Activated CD8-positive, alpha-beta T cell treated with anti-CD3 and anti-CD28 coated beads for 36 hours (primary cell): ENCODE measurements at regions not wholly inside any gene's neighbourhood (a gene's known extent, or its start where the extent isn't known, plus 50 kb on each side); places are given as distances from the start of the nearest gene placed in this dataset.
A peak's percentile ranks its signal among the peaks of the same experiment; 100 is the strongest.

Source experiments
- ATAC-seq: fragments of 200-7000 bp; cut with Tn5 transposase; one replicate; pipeline ENCODE4 v1.10.0; 2021; ENCODE audit warnings: mild to moderate bottlenecking, moderate library complexity
- CTCF ChIA-PET: fragments of 350-600 bp; sonication (Branson Sonifier 250); formaldehyde crosslinking; loops from one replicate; lab custom pipeline; 2021; ENCODE audit warnings: antibody characterized with exemption; lab: Charles Lee
- POLR2A ChIA-PET: fragments of 350-600 bp; sonication (Branson Sonifier 250); formaldehyde crosslinking; loops from one replicate; lab custom pipeline; 2021; ENCODE audit warnings: antibody characterized with exemption; lab: Charles Lee
- DNase-seq: peaks from one replicate; pipeline ENCODE4 v3.0.0-alpha.2; 2020
- H3K27ac Mint-ChIP-seq: one replicate; pipeline ENCODE4 v1.8.0; 2021; ENCODE audit warnings: mild to moderate bottlenecking, mixed read lengths
- H3K27me3 Mint-ChIP-seq: one replicate; pipeline ENCODE4 v1.8.0; 2021; ENCODE audit warnings: mixed read lengths
- H3K36me3 Mint-ChIP-seq: one replicate; pipeline ENCODE4 v1.8.0; 2021; ENCODE audit warnings: low read depth, mixed read lengths
- H3K4me1 Mint-ChIP-seq: one replicate; pipeline ENCODE4 v1.8.0; 2021; ENCODE audit warnings: low read depth, mixed read lengths
- H3K4me3 Mint-ChIP-seq: one replicate; pipeline ENCODE4 v1.8.0; 2021; ENCODE audit warnings: mild to moderate bottlenecking, moderate library complexity, mixed read lengths
- H3K9me3 Mint-ChIP-seq: one replicate; pipeline ENCODE4 v1.8.0; 2021; ENCODE audit warnings: mixed read lengths
- CTCF ChIP-seq: fragments of 200-600 bp; IDR thresholded peaks from one replicate; pipeline ENCODE4 v1.8.0; 2022; ENCODE audit warnings: antibody characterized with exemption, mild to moderate bottlenecking
- intact Hi-C: fragments of 100-400 bp; cut with micrococcal nuclease; formaldehyde crosslinking; loops from one replicate; pipeline ENCODE4 v1.10.0; 2022

DNA sequence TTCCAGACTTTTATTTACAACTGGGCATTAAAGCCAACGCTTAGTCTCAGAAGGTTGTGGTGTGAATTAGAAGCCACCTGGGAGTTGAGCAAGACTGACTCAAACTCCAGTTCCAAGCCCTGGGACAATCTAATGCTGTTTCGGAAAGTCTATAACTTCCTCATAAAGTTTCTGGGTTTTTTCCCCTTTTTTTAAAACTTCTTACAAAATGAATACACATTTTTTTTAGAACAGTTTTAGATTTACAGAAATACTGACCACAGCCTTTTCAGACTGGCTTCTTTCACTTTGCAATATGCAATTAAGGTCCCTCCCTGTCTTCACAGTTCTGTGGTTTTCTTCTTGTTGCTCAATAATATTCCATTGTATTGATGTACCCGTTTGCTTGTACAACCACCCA lies 115.9 kb upstream of the TWIST2 start:
- Mint-ChIP-seq H3K4me3 (no peak overlapping the region), H3K27me3 (peaks cover 9% of the 10 kb centered on the region), H3K9me3 (peaks cover 3% of the 10 kb centered on the region), H3K36me3 (no peaks in the 10 kb centered on the region), H3K27ac (no peak overlapping the region), H3K4me1 (no peaks in the 10 kb centered on the region)
- intact Hi-C loops = no loop called here
- ChIA-PET CTCF (no interaction called here), POLR2A (no interaction called here)
- no peak for DNase-seq
- ATAC-seq = no peak
- TF ChIP-seq CTCF = no peak

- H3K4me1 Mint-ChIP-seq = no peaks in the 10 kb centered on the region
- DNase-seq (no peak), ATAC-seq (no peak)
- H3K27me3 Mint-ChIP-seq = peaks cover 31% of the 10 kb centered on the region
- no peak overlapping the region for H3K4me3 Mint-ChIP-seq
- POLR2A ChIA-PET = no interaction called here
- CTCF ChIA-PET = no interaction called here
- no peak overlapping the region for H3K27ac Mint-ChIP-seq
- intact Hi-C loops = no loop called here
- H3K9me3 Mint-ChIP-seq = no peaks in the 10 kb centered on the region
- no peaks in the 10 kb centered on the region for H3K36me3 Mint-ChIP-seq
- TF ChIP-seq CTCF = no peak
Observed at GRCh38 chr2:238738917-238739316, 109.0 kb upstream of the TWIST2 start.

- ChIA-PET POLR2A (no interaction called here), CTCF (no interaction called here)
- ATAC-seq (no peak), DNase-seq (peak; percentile 7)
- no peaks in the 10 kb centered on the region for H3K9me3 Mint-ChIP-seq
- H3K27ac Mint-ChIP-seq = no peak overlapping the region
- H3K27me3 Mint-ChIP-seq = peaks cover 34% of the 10 kb centered on the region
- no peaks in the 10 kb centered on the region for H3K36me3 Mint-ChIP-seq
- H3K4me1 Mint-ChIP-seq = no peaks in the 10 kb centered on the region
- no peak overlapping the region for H3K4me3 Mint-ChIP-seq
- TF ChIP-seq CTCF = no peak
- intact Hi-C loops = no loop called here
Observed at GRCh38 chr2:238739668-238740067, 108.2 kb upstream of the TWIST2 start.

DNA sequence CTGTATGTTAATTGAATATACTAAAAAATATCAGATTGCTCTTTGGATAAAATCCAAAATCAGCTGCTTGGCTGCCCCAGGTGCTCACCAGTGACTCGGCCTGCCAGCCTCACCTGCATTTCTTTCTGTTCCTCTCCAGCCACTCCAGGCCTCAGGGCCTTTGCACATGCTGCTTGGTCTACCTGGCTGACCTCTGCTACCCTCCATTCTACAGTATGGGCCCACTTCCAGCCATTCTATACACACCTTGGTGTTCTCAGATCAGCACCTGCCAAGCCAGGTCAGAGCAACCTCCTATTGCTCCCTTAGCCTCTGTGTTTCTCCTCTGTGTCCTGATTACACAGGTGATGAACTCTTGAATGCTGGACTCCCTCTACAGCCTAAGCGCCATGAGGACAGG lies 106.6 kb upstream of the TWIST2 start:
- peaks cover 34% of the 10 kb centered on the region for H3K27me3 Mint-ChIP-seq
- no peaks in the 10 kb centered on the region for H3K9me3 Mint-ChIP-seq
- no peak for DNase-seq
- H3K4me3 Mint-ChIP-seq = no peak overlapping the region
- H3K27ac Mint-ChIP-seq = no peak overlapping the region
- ATAC-seq = no peak
- ChIA-PET CTCF (no interaction called here), POLR2A (no interaction called here)
- H3K36me3 Mint-ChIP-seq = no peaks in the 10 kb centered on the region
- intact Hi-C loops = no loop called here
- H3K4me1 Mint-ChIP-seq = no peaks in the 10 kb centered on the region
- TF ChIP-seq CTCF = no peak

DNA sequence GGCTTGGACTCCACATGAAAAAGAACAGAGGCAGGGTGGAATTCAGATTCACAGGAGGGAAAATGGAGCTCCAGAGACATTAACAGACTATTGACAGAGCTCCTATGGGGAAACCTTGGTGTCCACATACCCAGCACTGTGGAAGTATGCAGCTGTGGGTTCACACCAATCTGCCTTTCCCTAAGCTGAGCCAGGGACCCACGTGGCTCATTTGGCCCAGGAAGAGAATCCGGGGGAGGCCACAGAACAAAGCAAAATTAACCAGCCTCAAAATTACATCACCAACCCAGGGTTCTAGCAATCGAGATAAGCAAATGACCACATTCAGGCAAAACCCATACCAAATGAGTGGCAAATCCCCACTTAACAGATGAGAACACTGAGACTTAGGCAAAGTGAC lies 105.8 kb upstream of the TWIST2 start:
- Mint-ChIP-seq H3K36me3 (no peaks in the 10 kb centered on the region), H3K9me3 (no peaks in the 10 kb centered on the region), H3K27ac (no peak overlapping the region), H3K4me1 (no peaks in the 10 kb centered on the region), H3K4me3 (no peak overlapping the region), H3K27me3 (peaks cover 34% of the 10 kb centered on the region)
- TF ChIP-seq CTCF = no peak
- ChIA-PET CTCF (interaction anchor here (1.3 kb wide), 1 partner anchor 371 kb away, joined by 4 read pairs; no protein-coding TSS in a partner anchor), POLR2A (no interaction called here)
- DNase-seq (no peak), ATAC-seq (no peak)
- intact Hi-C loops = no loop called here
